AG10803 (cell line): ENCODE measurements at regions not wholly inside any gene's neighbourhood (a gene's known extent, or its start where the extent isn't known, plus 50 kb on each side); places are given as distances from the start of the nearest gene placed in this dataset.

ENCODE experiments used
- DNase-seq: peaks from one replicate; pipeline ENCODE4 v3.0.0; 2010; ENCODE audit warnings: low read depth
- H3K4me3 ChIP-seq: 2 replicates; pipeline ENCODE4 v1.5.1; 2011; ENCODE audit warnings: mild to moderate bottlenecking, low read length, control low read depth
- TF ChIP-seq, protein P1 (sequence below): conservative IDR thresholded peaks from 2 replicates; pipeline ENCODE4 v1.5.1; 2011; ENCODE audit warnings: mild to moderate bottlenecking, low read length, control low read depth, inconsistent platforms

DNA sequence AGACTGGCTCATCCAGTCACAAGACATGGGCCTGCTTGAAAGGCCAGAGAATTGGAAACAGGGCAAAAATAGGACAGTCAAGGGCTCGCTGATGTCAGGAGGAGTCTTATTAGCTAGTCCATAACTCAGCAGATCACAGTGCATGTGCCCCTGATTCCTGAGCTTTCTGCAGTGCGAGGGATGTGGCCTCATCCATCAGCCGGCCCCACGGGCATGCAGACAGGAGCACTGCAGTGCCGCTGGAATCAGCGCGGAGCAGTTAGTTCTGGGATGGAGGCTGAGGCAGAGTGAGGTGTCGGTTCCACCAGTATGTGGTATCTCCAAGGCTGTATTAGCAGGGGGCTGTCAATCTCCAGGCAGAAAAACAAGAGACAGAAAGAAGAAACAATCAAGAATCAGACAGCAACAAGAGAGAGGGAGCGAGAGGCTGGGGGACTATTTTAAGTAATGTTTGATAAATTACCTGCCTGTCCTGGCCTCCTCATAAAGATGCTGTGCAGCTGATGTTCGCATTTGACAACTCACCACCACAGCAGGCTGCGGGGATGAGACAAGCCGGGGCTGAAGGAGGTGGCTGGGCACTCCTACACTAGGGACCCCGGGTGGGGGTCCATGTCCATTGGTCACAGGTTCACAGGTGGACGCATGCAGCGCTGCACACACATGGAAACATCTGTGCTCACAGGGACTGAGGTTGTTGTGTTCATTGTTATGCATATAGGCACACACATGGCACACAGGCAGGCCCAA lies 167.2 kb downstream of the TRIM29 start:
- no peak overlapping the region for H3K4me3 ChIP-seq
- no peak for DNase-seq
- TF ChIP-seq, protein P1, sequence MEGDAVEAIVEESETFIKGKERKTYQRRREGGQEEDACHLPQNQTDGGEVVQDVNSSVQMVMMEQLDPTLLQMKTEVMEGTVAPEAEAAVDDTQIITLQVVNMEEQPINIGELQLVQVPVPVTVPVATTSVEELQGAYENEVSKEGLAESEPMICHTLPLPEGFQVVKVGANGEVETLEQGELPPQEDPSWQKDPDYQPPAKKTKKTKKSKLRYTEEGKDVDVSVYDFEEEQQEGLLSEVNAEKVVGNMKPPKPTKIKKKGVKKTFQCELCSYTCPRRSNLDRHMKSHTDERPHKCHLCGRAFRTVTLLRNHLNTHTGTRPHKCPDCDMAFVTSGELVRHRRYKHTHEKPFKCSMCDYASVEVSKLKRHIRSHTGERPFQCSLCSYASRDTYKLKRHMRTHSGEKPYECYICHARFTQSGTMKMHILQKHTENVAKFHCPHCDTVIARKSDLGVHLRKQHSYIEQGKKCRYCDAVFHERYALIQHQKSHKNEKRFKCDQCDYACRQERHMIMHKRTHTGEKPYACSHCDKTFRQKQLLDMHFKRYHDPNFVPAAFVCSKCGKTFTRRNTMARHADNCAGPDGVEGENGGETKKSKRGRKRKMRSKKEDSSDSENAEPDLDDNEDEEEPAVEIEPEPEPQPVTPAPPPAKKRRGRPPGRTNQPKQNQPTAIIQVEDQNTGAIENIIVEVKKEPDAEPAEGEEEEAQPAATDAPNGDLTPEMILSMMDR, result no peak

DNA sequence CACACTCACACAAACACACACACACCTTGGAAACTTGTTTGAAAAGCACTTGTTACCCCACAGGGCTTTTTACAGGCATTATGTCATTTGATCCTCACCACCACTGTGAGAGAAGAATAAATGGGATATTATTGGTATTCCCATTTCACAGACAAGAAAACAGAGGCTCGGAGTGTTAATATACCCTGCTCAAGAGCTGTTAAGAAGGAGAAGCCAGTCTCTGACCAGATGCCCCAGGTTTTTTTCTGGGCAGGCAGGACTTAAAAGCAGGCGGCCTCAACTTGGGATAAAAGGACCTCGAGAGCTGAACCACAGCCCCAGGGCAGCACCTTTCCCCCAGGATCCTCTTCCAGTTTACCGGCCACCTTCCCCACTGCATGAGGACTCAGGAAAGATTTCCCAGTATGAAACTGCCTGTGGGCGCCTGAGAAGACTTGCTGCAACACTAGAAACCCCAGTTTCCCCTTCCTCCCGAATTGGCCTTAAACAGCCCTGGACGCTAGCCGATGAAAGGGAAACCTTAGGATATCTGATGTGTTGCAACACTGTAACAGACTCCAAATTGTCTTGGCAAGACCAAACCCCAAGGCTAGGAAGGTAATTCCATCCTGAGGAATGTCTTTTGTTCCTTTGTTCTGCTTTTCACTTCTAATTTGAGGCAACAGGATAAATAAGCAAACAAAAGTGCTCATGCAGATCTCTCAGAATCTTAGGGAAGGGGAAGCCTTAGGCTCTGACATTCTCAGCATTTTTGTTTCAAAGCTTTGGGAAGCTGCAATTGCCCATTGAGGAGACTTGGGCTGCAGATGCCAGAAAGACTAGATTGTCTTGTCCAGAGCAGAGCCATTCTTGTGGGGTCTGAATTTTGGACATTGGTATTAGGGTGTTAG lies 173.5 kb downstream of the TRIM29 start:
- DNase-seq, result no peak
- TF ChIP-seq, protein P1, result no peak
- H3K4me3 ChIP-seq, result no peak overlapping the region

DNA sequence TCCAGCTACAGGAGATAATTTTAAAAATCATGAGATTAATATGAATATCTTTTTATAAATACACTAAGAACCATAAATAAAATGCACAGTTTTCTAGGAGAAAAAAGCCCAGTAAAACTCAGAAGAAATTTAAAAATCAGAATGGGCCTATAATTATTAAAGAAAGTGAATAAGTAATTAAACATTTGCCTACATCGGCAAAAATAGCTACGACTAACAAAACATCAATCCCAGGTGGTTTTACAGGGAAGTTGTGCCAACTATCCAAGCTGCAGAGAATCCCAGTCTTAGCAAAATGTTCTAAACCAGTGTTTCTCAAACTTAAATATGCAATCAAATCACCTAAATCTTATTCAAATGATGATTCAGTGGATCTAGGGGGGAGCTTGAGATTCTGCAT lies 180.0 kb downstream of the TRIM29 start:
- no peak for DNase-seq
- TF ChIP-seq, protein P1, result no peak
- H3K4me3 ChIP-seq, result no peak overlapping the region

DNA sequence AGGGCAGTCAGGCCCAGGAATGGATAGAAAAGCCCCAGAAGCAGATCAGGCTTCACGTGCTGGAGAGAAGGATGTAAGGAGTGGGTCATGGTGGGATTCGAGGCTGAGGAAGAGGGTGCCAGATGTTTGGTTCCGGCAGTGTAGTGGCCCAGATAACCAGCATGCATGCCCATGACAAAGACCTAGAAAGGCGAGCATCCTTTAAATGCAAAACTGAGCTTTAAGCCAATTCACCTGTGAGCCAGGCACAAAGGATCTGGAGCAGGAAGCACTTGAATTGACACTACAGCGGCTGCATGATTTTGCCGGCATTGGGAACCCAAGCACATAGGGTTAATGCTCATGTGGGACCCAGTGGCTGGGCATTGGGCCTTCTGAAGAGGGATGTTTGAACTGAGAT lies 185.5 kb downstream of the TRIM29 start:
- H3K4me3 ChIP-seq, result no peak overlapping the region
- no peak for DNase-seq
- TF ChIP-seq, protein P1, result no peak

DNA sequence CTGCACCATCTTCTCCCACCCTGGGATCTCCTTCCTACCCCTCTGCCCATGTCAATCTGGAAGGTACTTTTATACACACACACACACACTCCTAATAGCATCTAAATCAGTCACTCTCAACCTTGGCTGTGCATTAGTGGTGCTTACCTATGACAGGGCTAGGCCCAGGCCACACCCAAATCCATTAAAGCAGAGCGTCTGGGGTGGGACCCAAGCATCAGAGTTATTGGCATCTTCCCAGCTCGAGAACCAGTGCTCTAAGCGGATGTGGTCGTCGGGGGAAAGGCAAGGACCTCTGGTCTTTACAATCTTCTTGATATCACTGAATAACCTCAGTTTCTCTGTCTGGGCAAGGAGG lies 194.6 kb downstream of the TRIM29 start:
- TF ChIP-seq, protein P1, result no peak
- no peak overlapping the region for H3K4me3 ChIP-seq
- no peak for DNase-seq

DNA sequence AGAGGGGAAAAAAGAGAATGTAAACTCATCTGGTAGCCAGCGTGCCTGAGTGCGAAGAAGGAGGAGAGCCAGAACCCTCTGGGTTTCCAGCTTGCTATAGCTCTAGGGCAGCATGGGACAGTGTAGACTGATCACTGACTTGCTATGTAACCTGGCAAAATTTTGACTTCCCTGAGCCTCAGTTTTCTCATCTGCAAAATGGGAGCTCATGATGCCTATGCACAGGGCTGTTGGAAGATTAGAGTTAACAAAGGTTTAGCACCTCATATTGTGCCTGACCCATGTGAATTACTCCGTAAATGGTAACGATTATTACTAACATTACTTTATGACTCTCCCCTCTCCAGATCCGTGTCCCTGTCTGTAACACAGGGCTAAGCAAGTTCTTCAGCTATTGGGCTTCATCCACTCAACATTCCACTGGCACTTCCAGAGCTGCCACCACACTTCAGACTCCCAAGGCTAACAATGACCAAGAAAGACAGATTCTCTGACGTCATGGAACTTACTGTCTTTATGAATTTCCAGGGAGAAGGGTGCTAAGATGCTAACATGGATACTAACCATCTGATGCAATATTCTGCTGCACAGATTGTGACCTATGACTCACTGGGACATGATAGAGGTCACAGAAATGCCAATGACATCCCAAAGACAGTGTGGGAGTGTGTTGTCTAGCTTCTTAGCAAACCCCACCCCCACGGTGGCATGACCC lies 195.2 kb downstream of the TRIM29 start:
- TF ChIP-seq, protein P1, result no peak
- DNase-seq, result peak; percentile 21
- H3K4me3 ChIP-seq, result no peak overlapping the region
